Nephron (organoid): ENCODE measurements at regions not wholly inside any gene's neighbourhood (a gene's known extent, or its start where the extent isn't known, plus 50 kb on each side); places are given as distances from the start of the nearest gene placed in this dataset.

ENCODE experiments used
- H3K27ac Mint-ChIP-seq, 3 experiments: 2 replicates each; pipeline ENCODE4 v1.8.0; 2020; ENCODE audit warnings: mixed read lengths in 3 of 3, mild to moderate bottlenecking in 2 of 3, moderate library complexity in 1 of 3
- H3K27me3 Mint-ChIP-seq: 2 replicates; pipeline ENCODE4 v1.8.0; 2021; ENCODE audit warnings: low read depth, mild to moderate bottlenecking, moderate library complexity, mixed read lengths
- H3K36me3 Mint-ChIP-seq: 2 replicates; pipeline ENCODE4 v1.8.0; 2020; ENCODE audit warnings: low read depth, mixed read lengths
- H3K4me1 Mint-ChIP-seq: 2 replicates; pipeline ENCODE4 v1.8.0; 2020; ENCODE audit warnings: mixed read lengths
- H3K4me3 Mint-ChIP-seq, 3 experiments: 2 replicates each; pipeline ENCODE4 v1.8.0; 2020; ENCODE audit warnings: mild to moderate bottlenecking in 3 of 3, mixed read lengths in 3 of 3, moderate library complexity in 2 of 3
- H3K9me3 Mint-ChIP-seq: 2 replicates; pipeline ENCODE4 v1.8.0; 2020; ENCODE audit warnings: mixed read lengths
- TF ChIP-seq, protein P1 (sequence below), 3 experiments: fragments of 200-600 bp; sonication (generic); IDR thresholded peaks; one replicate each; pipeline ENCODE4 v1.5.0; 2021; ENCODE audit warnings: antibody characterized with exemption in 3 of 3; ENCODE audit not compliant: unreplicated experiment in 3 of 3

DNA sequence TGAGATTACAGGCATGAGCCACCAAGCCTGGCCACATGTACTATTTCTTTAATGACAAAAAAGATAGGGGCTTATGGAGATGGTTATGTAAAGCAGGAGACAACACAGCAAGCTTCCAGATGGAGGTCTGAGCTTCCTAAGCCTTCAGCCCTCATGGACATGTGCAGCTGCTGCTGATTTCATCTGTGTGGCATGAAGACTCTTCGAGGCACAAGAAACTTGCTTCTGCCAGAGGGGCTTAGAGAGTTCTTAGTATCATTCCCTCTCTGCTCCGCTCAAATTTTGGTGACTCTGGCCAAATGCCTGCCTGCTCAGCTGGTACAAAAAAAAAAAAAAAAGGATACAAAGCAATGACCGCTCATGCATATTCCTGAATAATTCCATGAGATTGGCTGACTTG is 552.5 kb downstream of the TYW1 start:
- Mint-ChIP-seq H3K27ac (no peak overlapping the region), H3K36me3 (no peaks in the 10 kb centered on the region), H3K4me3 (no peak overlapping the region), H3K27me3 (no peaks in the 10 kb centered on the region), H3K9me3 (no peaks in the 10 kb centered on the region), H3K4me1 (peaks cover 20% of the 10 kb centered on the region)
- TF ChIP-seq, protein P1, sequence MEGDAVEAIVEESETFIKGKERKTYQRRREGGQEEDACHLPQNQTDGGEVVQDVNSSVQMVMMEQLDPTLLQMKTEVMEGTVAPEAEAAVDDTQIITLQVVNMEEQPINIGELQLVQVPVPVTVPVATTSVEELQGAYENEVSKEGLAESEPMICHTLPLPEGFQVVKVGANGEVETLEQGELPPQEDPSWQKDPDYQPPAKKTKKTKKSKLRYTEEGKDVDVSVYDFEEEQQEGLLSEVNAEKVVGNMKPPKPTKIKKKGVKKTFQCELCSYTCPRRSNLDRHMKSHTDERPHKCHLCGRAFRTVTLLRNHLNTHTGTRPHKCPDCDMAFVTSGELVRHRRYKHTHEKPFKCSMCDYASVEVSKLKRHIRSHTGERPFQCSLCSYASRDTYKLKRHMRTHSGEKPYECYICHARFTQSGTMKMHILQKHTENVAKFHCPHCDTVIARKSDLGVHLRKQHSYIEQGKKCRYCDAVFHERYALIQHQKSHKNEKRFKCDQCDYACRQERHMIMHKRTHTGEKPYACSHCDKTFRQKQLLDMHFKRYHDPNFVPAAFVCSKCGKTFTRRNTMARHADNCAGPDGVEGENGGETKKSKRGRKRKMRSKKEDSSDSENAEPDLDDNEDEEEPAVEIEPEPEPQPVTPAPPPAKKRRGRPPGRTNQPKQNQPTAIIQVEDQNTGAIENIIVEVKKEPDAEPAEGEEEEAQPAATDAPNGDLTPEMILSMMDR (IDR thresholded peaks at IDR 0.05; ENCODE audit: unreplicated experiment in 3 of 3), result no peak

DNA sequence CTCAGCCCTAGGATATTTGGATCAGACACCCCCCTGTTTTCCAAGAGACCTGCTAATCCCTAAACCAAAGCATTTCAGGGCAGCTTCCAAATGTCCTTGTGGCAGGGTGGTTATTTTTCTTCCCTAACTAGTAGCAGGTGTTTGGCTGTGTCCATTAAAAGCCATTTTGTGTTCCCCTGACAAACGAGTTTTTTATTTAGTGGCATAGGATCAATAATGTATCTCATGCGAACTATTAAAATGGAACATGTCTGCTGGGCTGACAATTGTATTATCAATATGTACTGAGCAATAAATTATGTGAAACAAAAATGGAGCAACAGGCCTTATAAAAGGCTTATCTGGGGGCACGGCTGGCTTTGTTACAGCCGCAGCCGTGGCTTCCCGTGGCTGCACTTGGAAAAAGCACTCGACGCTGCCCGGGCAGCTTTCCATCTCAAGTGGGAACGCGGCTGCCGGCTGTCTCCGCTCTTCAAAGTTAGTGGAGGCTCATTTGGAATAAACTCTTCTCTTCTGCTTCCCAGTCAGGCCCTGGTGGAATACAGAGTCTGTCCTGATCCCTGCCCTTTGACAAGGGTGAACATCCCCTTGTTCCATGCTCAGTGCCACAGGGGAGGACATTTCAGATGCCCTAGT is 554.3 kb downstream of the TYW1 start:
- H3K27me3 Mint-ChIP-seq, result peaks cover under 1% of the 10 kb centered on the region
- no peaks in the 10 kb centered on the region for H3K36me3 Mint-ChIP-seq
- no peak overlapping the region for H3K4me3 Mint-ChIP-seq
- TF ChIP-seq, protein P1 (IDR thresholded peaks at IDR 0.05; ENCODE audit: unreplicated experiment in 3 of 3), result no peak
- no peak overlapping the region for H3K27ac Mint-ChIP-seq
- H3K9me3 Mint-ChIP-seq, result no peaks in the 10 kb centered on the region
- peaks cover 35% of the 10 kb centered on the region for H3K4me1 Mint-ChIP-seq

DNA sequence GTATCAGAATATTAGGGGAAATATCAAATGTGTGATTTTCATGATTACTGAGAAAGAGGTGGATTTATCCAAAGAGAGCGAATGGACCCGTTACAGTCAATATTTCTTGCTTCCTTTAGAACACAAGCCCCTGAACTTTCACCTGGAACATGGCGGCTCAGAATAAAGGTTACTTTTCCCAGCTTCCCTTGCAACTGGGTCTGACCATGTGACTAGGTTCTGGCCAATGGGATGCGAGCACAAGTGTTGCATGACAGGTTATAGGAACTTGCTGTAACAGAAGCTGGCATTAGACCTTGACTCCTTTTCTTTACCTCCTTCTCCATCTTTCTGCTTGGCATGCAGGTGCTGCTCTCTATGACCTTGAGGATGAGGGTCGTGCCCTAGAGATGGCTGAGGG is 556.1 kb downstream of the TYW1 start:
- no peak overlapping the region for H3K27ac Mint-ChIP-seq
- no peak overlapping the region for H3K4me3 Mint-ChIP-seq
- H3K9me3 Mint-ChIP-seq, result no peaks in the 10 kb centered on the region
- H3K27me3 Mint-ChIP-seq, result peaks cover 5% of the 10 kb centered on the region
- no peaks in the 10 kb centered on the region for H3K36me3 Mint-ChIP-seq
- peaks cover 24% of the 10 kb centered on the region for H3K4me1 Mint-ChIP-seq
- TF ChIP-seq, protein P1 (IDR thresholded peaks at IDR 0.05; ENCODE audit: unreplicated experiment in 3 of 3), result no peak

DNA sequence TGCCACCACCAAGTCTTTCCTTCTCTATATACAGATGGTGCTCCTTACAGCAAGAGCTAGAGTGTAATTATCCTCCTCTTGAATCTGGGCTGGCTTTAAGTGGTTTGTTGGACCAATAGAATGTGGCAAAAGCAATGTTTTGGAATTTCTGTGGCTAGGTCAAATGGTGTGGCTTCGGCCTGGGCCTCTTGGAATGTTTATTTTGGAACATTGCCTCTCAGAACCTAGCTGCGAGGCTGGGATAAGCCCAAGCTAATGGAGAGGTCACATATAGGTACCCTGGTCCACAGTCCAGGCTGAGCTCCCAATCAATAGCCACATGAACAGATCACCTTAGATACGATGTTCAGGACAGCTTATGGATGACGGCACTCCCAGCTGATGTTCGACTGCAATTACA is 556.7 kb downstream of the TYW1 start:
- Mint-ChIP-seq H3K9me3 (no peaks in the 10 kb centered on the region), H3K27me3 (peaks cover 5% of the 10 kb centered on the region), H3K4me3 (no peak overlapping the region), H3K4me1 (peaks cover 24% of the 10 kb centered on the region), H3K27ac (no peak overlapping the region), H3K36me3 (no peaks in the 10 kb centered on the region)
- TF ChIP-seq, protein P1 (IDR thresholded peaks at IDR 0.05; ENCODE audit: unreplicated experiment in 3 of 3), result no peak

DNA sequence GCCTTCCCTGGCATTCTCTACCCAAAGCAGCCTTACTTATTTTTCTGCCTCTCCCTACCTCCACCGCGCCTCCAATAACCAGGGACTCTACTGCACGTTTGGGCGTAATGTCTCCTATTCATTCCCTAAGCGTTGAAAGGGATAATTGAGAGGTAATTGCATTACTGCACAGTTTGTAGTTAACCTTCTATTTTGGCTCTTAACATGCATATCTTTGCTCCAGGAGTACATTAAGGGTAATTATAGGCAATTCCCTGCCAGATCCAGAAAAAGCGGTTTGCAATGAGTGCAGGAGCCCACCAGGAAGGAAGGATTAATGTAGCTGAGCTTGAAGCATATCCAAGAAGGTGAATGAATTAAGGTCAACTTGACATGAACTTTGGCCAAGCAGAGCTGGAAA is 558.4 kb downstream of the TYW1 start:
- TF ChIP-seq, protein P1 (IDR thresholded peaks at IDR 0.05; ENCODE audit: unreplicated experiment in 3 of 3), result no peak
- Mint-ChIP-seq H3K36me3 (no peaks in the 10 kb centered on the region), H3K27me3 (peaks cover 11% of the 10 kb centered on the region), H3K4me3 (no peak overlapping the region), H3K4me1 (peaks cover 24% of the 10 kb centered on the region), H3K27ac (no peak overlapping the region), H3K9me3 (peaks cover 11% of the 10 kb centered on the region)

DNA sequence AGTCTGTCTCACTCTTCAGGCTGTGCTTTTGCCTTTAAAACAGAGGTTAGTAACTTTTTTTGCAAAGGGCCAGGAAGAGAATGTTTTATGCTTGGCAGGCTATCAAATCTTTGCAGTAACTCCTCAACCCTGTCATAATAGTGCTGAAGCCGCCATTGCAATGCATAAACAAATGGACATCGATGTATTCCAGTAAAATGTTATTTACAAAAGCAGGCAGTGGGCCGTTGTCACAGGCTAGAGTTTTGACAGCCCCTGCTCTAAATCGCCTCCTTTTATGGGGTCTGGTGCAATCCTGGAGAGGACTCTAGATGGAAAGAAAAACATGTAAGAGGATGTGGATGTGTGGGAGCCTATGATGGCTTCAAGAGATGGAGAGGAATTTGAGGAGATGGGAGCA is 568.3 kb downstream of the TYW1 start:
- Mint-ChIP-seq H3K27me3 (peaks cover 12% of the 10 kb centered on the region), H3K4me3 (no peak overlapping the region), H3K9me3 (peaks cover 14% of the 10 kb centered on the region), H3K36me3 (no peaks in the 10 kb centered on the region), H3K27ac (peak overlapping the region; percentile 9 to 30 (median 19)), H3K4me1 (peaks cover 6% of the 10 kb centered on the region)
- TF ChIP-seq, protein P1 (IDR thresholded peaks at IDR 0.05; ENCODE audit: unreplicated experiment in 3 of 3), result no peak
